ENCODE measurements at regions not wholly inside any gene's neighbourhood (a gene's known extent, or its start where the extent isn't known, plus 50 kb on each side); places are given as distances from the start of the nearest gene placed in this dataset.

GRCh38 chr9:99628285-99628684, 193.4 kb upstream of the NR4A3 start:
- Histone ChIP-seq H3K27ac (ENCODE audit: low read depth, low read length, poor library complexity, severe bottlenecking) (no peak overlapping the region), H3K27me3 (replicated peaks; ENCODE audit: insufficient read depth, low read depth, low read length, poor library complexity) (no peaks in the 10 kb centered on the region), H3K9me3 (ENCODE audit: low read depth, low read length, poor library complexity, severe bottlenecking) (no peaks in the 10 kb centered on the region), H3K4me1 (ENCODE audit: insufficient read depth, low read length, poor library complexity, severe bottlenecking) (no peaks in the 10 kb centered on the region), H3K36me3 (ENCODE audit: insufficient read depth, low read length, poor library complexity, severe bottlenecking) (no peaks in the 10 kb centered on the region), H3K4me3 (ENCODE audit: low read depth, low read length, poor library complexity, severe bottlenecking) (no peak overlapping the region)
- ChIA-PET CTCF (no interaction called here), POLR2A (ENCODE audit: low non-redundant PET) (no interaction called here)
- intact Hi-C loops (cut with micrococcal nuclease; ENCODE audit: unreplicated experiment), result no loop called here
- no peak for DNase-seq (ENCODE audit: low spot score)
- no TSS peak for BruUV-seq (replicated peaks)
- TF ChIP-seq CTCF (conservative IDR thresholded peaks at IDR 0.05; ENCODE audit: low read depth, low read length), result no peak
- no peak for TF ChIP-seq EZH2 (IDR thresholded peaks at IDR 0.05; ENCODE audit: borderline replicate concordance, low read depth, low read length, poor library complexity, severe bottlenecking)

- H3K4me3 ChIP-seq (ENCODE audit: low read depth, low read length, poor library complexity, severe bottlenecking), result no peak overlapping the region
- no peaks in the 10 kb centered on the region for H3K36me3 ChIP-seq (ENCODE audit: insufficient read depth, low read length, poor library complexity, severe bottlenecking)
- no peaks in the 10 kb centered on the region for H3K27me3 ChIP-seq (replicated peaks; ENCODE audit: insufficient read depth, low read depth, low read length, poor library complexity)
- TF ChIP-seq EZH2 (IDR thresholded peaks at IDR 0.05; ENCODE audit: borderline replicate concordance, low read depth, low read length, poor library complexity, severe bottlenecking), result no peak
- TF ChIP-seq CTCF (conservative IDR thresholded peaks at IDR 0.05; ENCODE audit: low read depth, low read length), result no peak
- no peak for DNase-seq (ENCODE audit: low spot score)
- H3K4me1 ChIP-seq (ENCODE audit: insufficient read depth, low read length, poor library complexity, severe bottlenecking), result no peaks in the 10 kb centered on the region
- ChIA-PET POLR2A (ENCODE audit: low non-redundant PET) (no interaction called here), CTCF (no interaction called here)
- H3K9me3 ChIP-seq (ENCODE audit: low read depth, low read length, poor library complexity, severe bottlenecking), result no peaks in the 10 kb centered on the region
- no TSS peak for BruUV-seq (replicated peaks)
- no peak overlapping the region for H3K27ac ChIP-seq (ENCODE audit: low read depth, low read length, poor library complexity, severe bottlenecking)
- intact Hi-C loops (cut with micrococcal nuclease; ENCODE audit: unreplicated experiment), result no loop called here
These were observed 192.7 kb upstream of the NR4A3 start for GRCh38 chr9:99628849-99629620.

- intact Hi-C loops (cut with micrococcal nuclease; ENCODE audit: unreplicated experiment), result no loop called here
- CTCF ChIA-PET, result no interaction called here
- no peaks in the 10 kb centered on the region for H3K27me3 ChIP-seq (replicated peaks; ENCODE audit: insufficient read depth, low read depth, low read length, poor library complexity)
These were observed 189.2 kb upstream of the NR4A3 start for GRCh38 chr9:99632349-99633038.

More at GRCh38 chr9:99632349-99633038, 189.2 kb upstream of the NR4A3 start:
- H3K4me3 ChIP-seq (ENCODE audit: low read depth, low read length, poor library complexity, severe bottlenecking), result no peak overlapping the region
- no peak overlapping the region for H3K27ac ChIP-seq (ENCODE audit: low read depth, low read length, poor library complexity, severe bottlenecking)
- no peak for DNase-seq (ENCODE audit: low spot score)
- no peak for TF ChIP-seq EZH2 (IDR thresholded peaks at IDR 0.05; ENCODE audit: borderline replicate concordance, low read depth, low read length, poor library complexity, severe bottlenecking)
- TF ChIP-seq CTCF (conservative IDR thresholded peaks at IDR 0.05; ENCODE audit: low read depth, low read length), result no peak
- H3K4me1 ChIP-seq (ENCODE audit: insufficient read depth, low read length, poor library complexity, severe bottlenecking), result no peaks in the 10 kb centered on the region
- H3K9me3 ChIP-seq (ENCODE audit: low read depth, low read length, poor library complexity, severe bottlenecking), result no peaks in the 10 kb centered on the region
- no peaks in the 10 kb centered on the region for H3K36me3 ChIP-seq (ENCODE audit: insufficient read depth, low read length, poor library complexity, severe bottlenecking)
- BruUV-seq (replicated peaks), result no TSS peak
- POLR2A ChIA-PET (ENCODE audit: low non-redundant PET), result no interaction called here

Data from A673 (cell line).